GM19099 (cell line): ENCODE measurements at regions not wholly inside any gene's neighbourhood (a gene's known extent, or its start where the extent isn't known, plus 50 kb on each side); places are given as distances from the start of the nearest gene placed in this dataset.

ENCODE experiments used
- POLR2A ChIP-seq: IDR thresholded peaks from 3 replicates; pipeline ENCODE4 v1.6.1; 2011; ENCODE audit warnings: low read depth; ENCODE audit not compliant: insufficient read length; ENCODE audit errors: extremely low read depth

DNA sequence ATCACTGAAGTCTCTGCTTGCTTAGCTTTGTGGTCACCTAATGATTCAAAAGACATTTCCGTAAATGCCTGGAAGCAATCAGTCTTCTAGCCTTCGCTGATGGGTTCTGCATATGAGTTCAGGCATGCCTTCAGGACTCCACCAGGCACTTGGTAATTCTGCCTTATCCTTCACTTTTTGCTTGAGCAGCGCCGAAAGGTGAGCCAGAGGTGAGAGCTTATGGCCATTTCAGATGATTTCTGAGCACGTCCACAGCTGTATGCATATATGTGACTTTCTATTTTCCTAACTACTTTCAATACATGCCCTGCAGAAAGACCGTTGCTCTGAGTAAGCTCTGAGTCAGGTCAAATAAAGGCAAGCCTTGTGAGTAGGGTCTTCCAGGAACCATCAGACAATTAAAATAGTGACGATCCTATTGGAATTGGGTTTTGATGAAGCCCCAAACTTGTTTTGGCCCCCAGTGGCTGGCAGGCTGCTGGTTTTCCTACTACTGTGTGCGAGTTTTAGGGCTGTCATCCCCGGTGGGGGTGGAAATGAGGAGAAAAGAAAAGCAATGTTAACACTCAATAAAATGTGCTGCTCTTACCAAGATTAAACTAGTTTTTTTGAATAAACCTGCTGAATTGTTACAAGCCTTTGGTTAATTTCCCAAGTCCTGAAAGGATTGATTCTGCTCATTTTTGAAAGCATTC, 154.4 kb upstream of the AKR1E2 start:
- no peak for TF ChIP-seq POLR2A

GRCh38 chr10:4670737-4671136, 155.3 kb upstream of the AKR1E2 start:
- TF ChIP-seq POLR2A = no peak

- TF ChIP-seq POLR2A = no peak
Measured at GRCh38 chr10:4669585-4669984, 156.4 kb upstream of the AKR1E2 start.

DNA sequence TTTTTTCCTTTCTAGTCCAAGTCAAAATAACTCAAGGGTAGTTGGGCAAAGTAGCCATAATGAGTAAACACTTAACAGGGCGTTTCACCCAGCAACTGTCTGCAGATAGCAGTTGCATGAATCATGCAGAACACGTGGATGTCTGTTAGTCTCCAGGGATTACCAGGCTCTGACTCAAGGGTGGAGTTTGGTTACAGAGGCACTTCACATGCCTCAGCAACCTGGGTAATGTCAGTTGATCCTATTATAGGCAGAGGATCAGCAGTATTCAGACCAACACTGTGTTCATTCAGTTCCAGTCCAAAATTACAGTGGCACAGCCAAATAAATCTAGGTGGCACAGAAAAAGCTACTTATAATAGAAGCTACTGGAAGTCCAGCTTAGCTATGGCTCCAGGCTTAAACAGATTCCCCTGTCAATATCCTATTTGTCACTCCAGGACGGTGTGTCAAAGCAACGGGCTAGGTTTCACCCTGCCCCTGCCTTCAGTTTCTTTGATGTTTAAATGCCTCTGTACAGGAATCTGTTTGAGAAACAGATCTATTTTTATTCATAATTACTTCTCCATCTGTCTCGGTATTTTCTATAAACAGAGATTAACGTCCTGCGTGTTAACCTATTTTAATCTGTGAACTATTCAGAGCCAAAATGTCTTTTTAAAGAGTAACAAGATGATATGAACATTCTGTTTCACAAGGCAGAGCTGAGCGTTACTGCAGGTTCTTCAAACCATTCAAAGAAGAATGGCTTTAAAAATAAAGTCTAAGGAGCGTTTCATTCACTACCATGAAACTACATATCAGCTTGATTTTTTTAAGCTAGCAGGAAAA, 162.6 kb upstream of the AKR1E2 start:
- TF ChIP-seq POLR2A = no peak

GRCh38 chr10:4662576-4663161, 163.3 kb upstream of the AKR1E2 start:
- TF ChIP-seq POLR2A = no peak

GRCh38 chr10:4661511-4662255, 164.3 kb upstream of the AKR1E2 start:
- TF ChIP-seq POLR2A = no peak

GRCh38 chr10:4658777-4659176, 167.2 kb upstream of the AKR1E2 start:
- no peak for TF ChIP-seq POLR2A

- TF ChIP-seq POLR2A = no peak
Measured at GRCh38 chr10:4656576-4657194, 169.3 kb upstream of the AKR1E2 start.

- TF ChIP-seq POLR2A = no peak
Measured at GRCh38 chr10:4655879-4656278, 170.1 kb upstream of the AKR1E2 start.

DNA sequence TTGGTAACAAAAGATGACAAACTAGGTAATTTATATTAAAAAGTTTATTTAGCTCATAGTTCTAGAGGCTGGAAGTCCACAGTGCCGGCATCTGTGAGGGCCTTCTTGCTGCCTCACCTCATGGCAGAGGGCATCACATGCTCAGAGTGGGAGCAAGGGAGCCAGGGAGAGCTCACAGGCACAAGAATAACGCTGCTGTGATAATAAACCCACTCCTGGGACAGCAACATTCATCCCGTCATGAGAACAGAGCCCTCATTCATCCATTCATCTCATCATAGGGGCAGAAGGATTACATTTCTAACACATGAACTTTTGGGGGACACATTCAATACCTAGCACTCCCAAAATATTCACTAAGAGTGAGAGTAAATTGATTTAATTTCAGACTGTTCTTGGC, 170.6 kb upstream of the AKR1E2 start:
- no peak for TF ChIP-seq POLR2A

DNA sequence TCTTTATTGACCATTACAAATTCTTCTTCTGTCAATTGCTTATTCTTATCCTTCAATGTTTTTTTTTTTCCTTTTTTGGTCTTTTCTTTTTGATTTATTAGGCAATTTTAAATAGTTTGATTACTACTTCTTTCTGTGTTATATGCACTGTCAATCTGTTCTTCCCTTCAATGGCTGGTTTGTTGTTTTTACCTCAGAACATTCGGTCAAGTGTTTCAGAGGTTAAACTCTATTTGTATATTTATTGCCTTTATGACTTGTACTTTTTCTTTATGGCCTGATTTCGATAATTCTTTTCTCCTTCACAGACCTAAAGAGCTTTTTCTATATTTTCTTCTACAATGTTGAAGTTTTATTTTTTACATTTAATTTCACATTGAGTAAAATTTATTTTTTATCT, 171.5 kb upstream of the AKR1E2 start:
- no peak for TF ChIP-seq POLR2A

DNA sequence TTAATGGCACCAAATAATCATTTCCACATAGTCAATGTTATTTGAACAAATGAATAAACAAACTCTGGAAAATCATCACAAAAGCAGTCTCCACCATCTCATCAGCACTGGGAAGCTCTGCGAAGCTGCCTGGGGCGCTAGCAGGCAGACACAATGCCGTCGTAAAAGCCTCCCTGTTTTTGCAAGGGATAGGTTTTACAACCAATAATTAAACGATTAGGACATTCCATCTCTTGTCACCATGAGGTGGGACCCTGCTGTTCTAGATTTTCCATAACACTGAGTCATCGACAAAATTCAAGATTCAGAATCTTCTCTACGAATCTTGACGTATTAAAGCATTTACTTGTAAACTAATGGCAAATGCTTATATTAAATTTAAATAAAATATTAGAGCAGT, 172.8 kb upstream of the AKR1E2 start:
- TF ChIP-seq POLR2A = no peak

- no peak for TF ChIP-seq POLR2A
Measured at GRCh38 chr10:4652111-4653010, 173.6 kb upstream of the AKR1E2 start.
